ENCODE measurements at regions not wholly inside any gene's neighbourhood (a gene's known extent, or its start where the extent isn't known, plus 50 kb on each side); places are given as distances from the start of the nearest gene placed in this dataset.
"Not testable (repeated sequence)": the region's sequence is repeated elsewhere in the genome, so short reads cannot be mapped to it uniquely, and the experiment has no call there.

DNA sequence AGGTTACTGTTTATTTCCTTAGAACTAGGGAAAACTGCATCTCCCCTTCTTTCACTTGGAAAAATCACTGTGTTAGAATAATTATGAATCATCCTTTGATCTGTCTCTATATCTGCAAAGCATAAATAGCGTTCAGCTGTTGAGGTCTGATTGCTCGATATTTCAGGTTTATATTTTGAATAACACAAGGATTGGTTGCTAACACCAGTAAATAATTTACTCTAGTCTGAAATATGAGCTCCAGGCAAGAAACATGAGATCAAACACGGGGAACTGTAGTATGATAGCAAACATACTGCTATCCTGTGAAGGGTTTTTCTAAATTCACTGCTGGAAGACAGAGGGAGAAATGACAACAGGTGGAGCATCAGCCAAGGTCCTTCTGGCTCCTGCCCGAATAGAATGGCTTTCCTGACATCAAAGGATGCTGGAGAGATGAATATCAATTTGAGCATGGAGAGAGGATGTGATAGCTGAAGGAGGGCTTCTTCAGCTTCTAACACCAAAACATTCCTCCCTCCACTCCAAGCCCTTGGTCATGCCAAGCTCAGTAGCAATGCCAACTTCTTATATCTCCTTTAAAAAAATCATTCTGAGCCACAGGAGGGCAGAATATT is 450.3 kb downstream of the SHISA9 start:
- Histone ChIP-seq H3K79me2 (ENCODE audit: control insufficient read depth, insufficient read depth, low read length) (no peaks in the 10 kb centered on the region), H2AFZ (ENCODE audit: low read depth, low read length) (no peak overlapping the region), H3K4me3 (replicated peaks in 1 of 3; ENCODE audit: insufficient read depth in 1 of 3, low read depth in 1 of 3, low read length in 3 of 3) (no peak overlapping the region), H4K20me1 (replicated peaks; ENCODE audit: control insufficient read depth, extremely low read depth, insufficient read depth, low read length) (no peaks in the 10 kb centered on the region), H3K27ac (ENCODE audit: insufficient read depth, low read depth, low read length) (no peak overlapping the region), H3K27me3 (ENCODE audit: control insufficient read depth in 2 of 2, insufficient read depth in 2 of 2, low read length in 2 of 2) (no peaks in the 10 kb centered on the region), H3K9me3 (replicated peaks; ENCODE audit: control insufficient read depth, insufficient read depth, low read length) (no peaks in the 10 kb centered on the region), H3K4me1 (ENCODE audit: control insufficient read depth, extremely low read depth, insufficient read depth, low read length) (no peaks in the 10 kb centered on the region), H3K9ac (replicated peaks; ENCODE audit: extremely low read depth, insufficient read depth, low read length) (no peak overlapping the region), H3K36me3 (ENCODE audit: control insufficient read depth in 2 of 2, extremely low read depth in 1 of 2, insufficient read depth in 2 of 2, low read length in 2 of 2) (no peaks in the 10 kb centered on the region), H3K4me2 (ENCODE audit: insufficient read depth, low read length) (no peak overlapping the region), H3K9me1 (replicated peaks; ENCODE audit: control insufficient read depth, extremely low read depth, insufficient read depth, low read length) (no peaks in the 10 kb centered on the region)
- BruUV-seq (replicated peaks): no TSS peak
- TF ChIP-seq POLR2A (IDR thresholded peaks at IDR 0.05; ENCODE audit: low read depth, low read length): no peak
- no peak for TF ChIP-seq GATA2 (IDR thresholded peaks at IDR 0.05; ENCODE audit: insufficient read depth, insufficient read length, low read depth, low read length)
- TF ChIP-seq MYC (IDR thresholded peaks at IDR 0.05; ENCODE audit: low read depth, low read length): no peak
- TF ChIP-seq POLR2AphosphoS5 (IDR thresholded peaks at IDR 0.05; ENCODE audit: insufficient read depth, low read depth, low read length): no peak
- TF ChIP-seq JUN (IDR thresholded peaks at IDR 0.05; ENCODE audit: borderline replicate concordance, insufficient read depth, insufficient read length, low read depth): no peak
- no peak for TF ChIP-seq EZH2 (IDR thresholded peaks at IDR 0.05; ENCODE audit: borderline replicate concordance, low read depth, low read length, severe bottlenecking)
- TF ChIP-seq, protein P1, sequence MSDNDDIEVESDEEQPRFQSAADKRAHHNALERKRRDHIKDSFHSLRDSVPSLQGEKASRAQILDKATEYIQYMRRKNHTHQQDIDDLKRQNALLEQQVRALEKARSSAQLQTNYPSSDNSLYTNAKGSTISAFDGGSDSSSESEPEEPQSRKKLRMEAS (IDR thresholded peaks at IDR 0.05; ENCODE audit: insufficient read depth, insufficient read length): no peak
- TF ChIP-seq, protein P2, sequence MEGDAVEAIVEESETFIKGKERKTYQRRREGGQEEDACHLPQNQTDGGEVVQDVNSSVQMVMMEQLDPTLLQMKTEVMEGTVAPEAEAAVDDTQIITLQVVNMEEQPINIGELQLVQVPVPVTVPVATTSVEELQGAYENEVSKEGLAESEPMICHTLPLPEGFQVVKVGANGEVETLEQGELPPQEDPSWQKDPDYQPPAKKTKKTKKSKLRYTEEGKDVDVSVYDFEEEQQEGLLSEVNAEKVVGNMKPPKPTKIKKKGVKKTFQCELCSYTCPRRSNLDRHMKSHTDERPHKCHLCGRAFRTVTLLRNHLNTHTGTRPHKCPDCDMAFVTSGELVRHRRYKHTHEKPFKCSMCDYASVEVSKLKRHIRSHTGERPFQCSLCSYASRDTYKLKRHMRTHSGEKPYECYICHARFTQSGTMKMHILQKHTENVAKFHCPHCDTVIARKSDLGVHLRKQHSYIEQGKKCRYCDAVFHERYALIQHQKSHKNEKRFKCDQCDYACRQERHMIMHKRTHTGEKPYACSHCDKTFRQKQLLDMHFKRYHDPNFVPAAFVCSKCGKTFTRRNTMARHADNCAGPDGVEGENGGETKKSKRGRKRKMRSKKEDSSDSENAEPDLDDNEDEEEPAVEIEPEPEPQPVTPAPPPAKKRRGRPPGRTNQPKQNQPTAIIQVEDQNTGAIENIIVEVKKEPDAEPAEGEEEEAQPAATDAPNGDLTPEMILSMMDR (IDR thresholded peaks at IDR 0.05; ENCODE audit: extremely low read depth in 1 of 2, insufficient read depth in 1 of 2, low read depth in 1 of 2, low read length in 2 of 2): no peak
- TF ChIP-seq FOS (IDR thresholded peaks at IDR 0.05; ENCODE audit: borderline replicate concordance, insufficient read depth, low read length): no peak
- CTCF ChIA-PET: no interaction called here
- intact Hi-C loops (cut with micrococcal nuclease): no loop called here
- dilution Hi-C loops (cut with MboI; ENCODE audit: extremely low pct_ligation_motif_present, low sequenced_read_pairs): no loop called here
- DNase-seq (ENCODE audit: low read depth, low spot score) (no peak), FAIRE-seq (no peak)
- POLR2A ChIA-PET: no interaction called here

DNA sequence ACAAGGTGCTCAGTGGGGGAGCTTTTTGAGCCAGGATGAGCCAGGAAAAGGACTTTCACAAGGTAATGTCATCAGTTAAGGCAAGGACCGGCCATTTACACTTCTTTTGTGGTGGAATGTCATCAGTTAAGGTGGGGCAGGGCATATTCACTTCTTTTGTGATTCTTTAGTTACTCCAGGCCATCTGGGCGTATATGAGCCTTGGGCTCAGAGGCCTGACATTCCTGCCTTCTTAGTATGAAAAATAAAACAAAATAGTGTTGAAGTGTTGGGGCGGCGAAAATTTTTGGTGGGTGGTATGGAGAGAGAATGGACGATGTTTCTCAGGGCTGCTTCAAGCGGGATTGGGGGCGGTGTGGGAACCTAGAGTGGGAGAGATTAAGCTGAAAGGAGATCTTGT is 451.4 kb downstream of the SHISA9 start:
- H2AFZ ChIP-seq (ENCODE audit: low read depth, low read length); intact Hi-C loops (cut with micrococcal nuclease); H3K36me3 ChIP-seq (ENCODE audit: control insufficient read depth in 2 of 2, extremely low read depth in 1 of 2, insufficient read depth in 2 of 2, low read length in 2 of 2); H3K9ac ChIP-seq (replicated peaks; ENCODE audit: extremely low read depth, insufficient read depth, low read length); H3K9me3 ChIP-seq (replicated peaks; ENCODE audit: control insufficient read depth, insufficient read depth, low read length); H3K27ac ChIP-seq (ENCODE audit: insufficient read depth, low read depth, low read length); FAIRE-seq; H4K20me1 ChIP-seq (replicated peaks; ENCODE audit: control insufficient read depth, extremely low read depth, insufficient read depth, low read length); DNase-seq (ENCODE audit: low read depth, low spot score); H3K27me3 ChIP-seq (ENCODE audit: control insufficient read depth in 2 of 2, insufficient read depth in 2 of 2, low read length in 2 of 2); H3K9me1 ChIP-seq (replicated peaks; ENCODE audit: control insufficient read depth, extremely low read depth, insufficient read depth, low read length); H3K79me2 ChIP-seq (ENCODE audit: control insufficient read depth, insufficient read depth, low read length); CTCF ChIA-PET; dilution Hi-C loops (cut with MboI; ENCODE audit: extremely low pct_ligation_motif_present, low sequenced_read_pairs); POLR2A ChIA-PET; H3K4me1 ChIP-seq (ENCODE audit: control insufficient read depth, extremely low read depth, insufficient read depth, low read length); H3K4me2 ChIP-seq (ENCODE audit: insufficient read depth, low read length); BruUV-seq (replicated peaks); H3K4me3 ChIP-seq (replicated peaks in 1 of 3; ENCODE audit: insufficient read depth in 1 of 3, low read depth in 1 of 3, low read length in 3 of 3): not testable (repeated sequence)

DNA sequence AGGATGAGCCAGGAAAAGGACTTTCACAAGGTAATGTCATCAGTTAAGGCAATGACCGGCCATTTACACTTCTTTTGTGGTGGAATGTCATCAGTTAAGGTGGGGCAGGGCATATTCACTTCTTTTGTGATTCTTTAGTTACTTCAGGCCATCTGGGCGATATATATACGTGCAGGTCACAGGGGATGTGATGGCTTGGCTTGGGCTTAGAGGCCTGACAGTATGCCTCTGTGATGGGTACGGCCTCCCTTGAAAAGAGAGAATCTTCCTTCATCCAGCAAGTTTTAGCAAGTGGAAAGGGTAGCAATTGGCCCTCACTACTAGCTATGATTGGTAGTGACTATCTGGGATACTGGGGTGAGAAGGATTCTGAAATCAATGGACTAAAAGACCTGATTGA is 456.4 kb downstream of the SHISA9 start:
- DNase-seq (ENCODE audit: low read depth, low spot score); H4K20me1 ChIP-seq (replicated peaks; ENCODE audit: control insufficient read depth, extremely low read depth, insufficient read depth, low read length); H3K4me1 ChIP-seq (ENCODE audit: control insufficient read depth, extremely low read depth, insufficient read depth, low read length); BruUV-seq (replicated peaks); H3K27ac ChIP-seq (ENCODE audit: insufficient read depth, low read depth, low read length); H3K9me3 ChIP-seq (replicated peaks; ENCODE audit: control insufficient read depth, insufficient read depth, low read length); H3K36me3 ChIP-seq (ENCODE audit: control insufficient read depth in 2 of 2, extremely low read depth in 1 of 2, insufficient read depth in 2 of 2, low read length in 2 of 2); H2AFZ ChIP-seq (ENCODE audit: low read depth, low read length); intact Hi-C loops (cut with micrococcal nuclease); H3K9me1 ChIP-seq (replicated peaks; ENCODE audit: control insufficient read depth, extremely low read depth, insufficient read depth, low read length); POLR2A ChIA-PET; H3K27me3 ChIP-seq (ENCODE audit: control insufficient read depth in 2 of 2, insufficient read depth in 2 of 2, low read length in 2 of 2); H3K4me2 ChIP-seq (ENCODE audit: insufficient read depth, low read length); H3K9ac ChIP-seq (replicated peaks; ENCODE audit: extremely low read depth, insufficient read depth, low read length); CTCF ChIA-PET; dilution Hi-C loops (cut with MboI; ENCODE audit: extremely low pct_ligation_motif_present, low sequenced_read_pairs); H3K4me3 ChIP-seq (replicated peaks in 1 of 3; ENCODE audit: insufficient read depth in 1 of 3, low read depth in 1 of 3, low read length in 3 of 3); H3K79me2 ChIP-seq (ENCODE audit: control insufficient read depth, insufficient read depth, low read length); FAIRE-seq: not testable (repeated sequence)

Data from endothelial cell of umbilical vein (primary cell).